Endothelial cell (in vitro differentiated cells): ENCODE measurements at regions not wholly inside any gene's neighbourhood (a gene's known extent, or its start where the extent isn't known, plus 50 kb on each side); places are given as distances from the start of the nearest gene placed in this dataset.

Experiments used
- DNase-seq: peaks from one replicate; pipeline ENCODE4 v3.0.0; 2021; ENCODE audit warnings: low spot score
- H3K27ac Mint-ChIP-seq: one replicate; pipeline ENCODE4 v1.8.0; 2021; ENCODE audit warnings: mixed read lengths, inconsistent platforms; ENCODE audit not compliant: unreplicated experiment
- H3K27me3 Mint-ChIP-seq: one replicate; pipeline ENCODE4 v1.8.0; 2021; ENCODE audit warnings: mild to moderate bottlenecking, moderate library complexity, mixed read lengths, inconsistent platforms; ENCODE audit not compliant: unreplicated experiment
- H3K36me3 Mint-ChIP-seq: one replicate; pipeline ENCODE4 v1.8.0; 2021; ENCODE audit warnings: mild to moderate bottlenecking, low read depth, mixed read lengths, inconsistent platforms; ENCODE audit not compliant: unreplicated experiment
- H3K4me1 Mint-ChIP-seq: one replicate; pipeline ENCODE4 v1.8.0; 2021; ENCODE audit warnings: mild to moderate bottlenecking, mixed read lengths, inconsistent platforms; ENCODE audit not compliant: unreplicated experiment
- H3K4me3 Mint-ChIP-seq: one replicate; pipeline ENCODE4 v1.8.0; 2021; ENCODE audit warnings: mild to moderate bottlenecking, mixed read lengths, inconsistent platforms; ENCODE audit not compliant: unreplicated experiment
- H3K9me3 Mint-ChIP-seq: one replicate; pipeline ENCODE4 v1.8.0; 2021; ENCODE audit warnings: mixed read lengths, inconsistent platforms; ENCODE audit not compliant: unreplicated experiment
- CTCF ChIP-seq: fragments of 200-600 bp; sonication (generic); IDR thresholded peaks from one replicate; pipeline ENCODE4 v1.5.0; 2021; ENCODE audit warnings: antibody characterized with exemption; ENCODE audit not compliant: unreplicated experiment

GRCh38 chr15:94064676-94065313 lies 166.6 kb upstream of the MCTP2 start:
- Mint-ChIP-seq H3K9me3 (no peaks in the 10 kb centered on the region), H3K27me3 (no peaks in the 10 kb centered on the region), H3K4me3 (no peak overlapping the region), H3K36me3 (no peaks in the 10 kb centered on the region), H3K4me1 (no peaks in the 10 kb centered on the region), H3K27ac (no peak overlapping the region)
- no peak for DNase-seq
- no peak for TF ChIP-seq CTCF

GRCh38 chr15:94061041-94061440 lies 170.3 kb upstream of the MCTP2 start:
- no peaks in the 10 kb centered on the region for H3K9me3 Mint-ChIP-seq
- no peaks in the 10 kb centered on the region for H3K4me1 Mint-ChIP-seq
- H3K36me3 Mint-ChIP-seq: no peaks in the 10 kb centered on the region
- H3K4me3 Mint-ChIP-seq: no peak overlapping the region
- no peak overlapping the region for H3K27ac Mint-ChIP-seq
- no peak for TF ChIP-seq CTCF
- no peak for DNase-seq
- H3K27me3 Mint-ChIP-seq: no peaks in the 10 kb centered on the region

- Mint-ChIP-seq H3K4me3 (no peak overlapping the region), H3K36me3 (no peaks in the 10 kb centered on the region), H3K9me3 (no peaks in the 10 kb centered on the region), H3K4me1 (no peaks in the 10 kb centered on the region), H3K27ac (no peak overlapping the region), H3K27me3 (peaks cover 1% of the 10 kb centered on the region)
- no peak for TF ChIP-seq CTCF
- DNase-seq: no peak
These were observed 172.3 kb upstream of the MCTP2 start for GRCh38 chr15:94059013-94059587.

- Mint-ChIP-seq H3K9me3 (no peaks in the 10 kb centered on the region), H3K27ac (no peak overlapping the region)
- no peak for DNase-seq
These were observed 174.1 kb upstream of the MCTP2 start for GRCh38 chr15:94057305-94057704.

More at GRCh38 chr15:94057305-94057704, 174.1 kb upstream of the MCTP2 start:
- H3K4me3 Mint-ChIP-seq: no peak overlapping the region
- no peaks in the 10 kb centered on the region for H3K4me1 Mint-ChIP-seq
- peaks cover 4% of the 10 kb centered on the region for H3K27me3 Mint-ChIP-seq
- no peaks in the 10 kb centered on the region for H3K36me3 Mint-ChIP-seq
- no peak for TF ChIP-seq CTCF
